DMS153 treated with DMSO at 0.1 percent for 48 hours (cell line): ENCODE measurements at regions not wholly inside any gene's neighbourhood (a gene's known extent, or its start where the extent isn't known, plus 50 kb on each side); places are given as distances from the start of the nearest gene placed in this dataset.
"Not testable (repeated sequence)": the region's sequence is repeated elsewhere in the genome, so short reads cannot be mapped to it uniquely, and the experiment has no call there.

Experiments
- DNase-seq: peaks from one replicate; lab custom pipeline; 2025; ENCODE audit not compliant: unreplicated experiment; lab: John Stamatoyannopoulos, UW

- DNase-seq = no peak
Measured at GRCh38 chr3:6640907-6641306, 220.0 kb upstream of the GRM7 start.

GRCh38 chr3:6644070-6644929 is 216.6 kb upstream of the GRM7 start:
- peak; percentile 38 for DNase-seq

GRCh38 chr3:6654670-6655069 is 206.2 kb upstream of the GRM7 start:
- no peak for DNase-seq

DNA sequence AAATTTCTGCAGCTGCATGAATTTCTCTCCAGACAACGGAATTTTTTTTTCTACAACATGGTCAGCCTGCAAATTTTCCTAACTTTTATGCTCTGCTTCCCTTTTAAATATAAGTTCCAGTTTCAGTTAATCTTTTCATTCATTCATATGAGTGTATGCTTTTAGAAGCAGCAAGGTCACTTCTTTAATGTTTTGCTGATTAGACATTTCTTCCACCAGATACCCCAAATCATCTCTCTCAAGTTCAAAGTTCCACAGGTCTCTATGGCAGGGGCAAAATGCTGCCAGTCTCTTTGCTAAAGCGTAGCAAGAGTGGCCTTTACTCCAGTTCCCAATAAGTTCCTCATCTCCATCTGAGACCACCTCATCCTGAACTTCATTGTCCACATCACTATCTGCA is 205.6 kb upstream of the GRM7 start:
- DNase-seq = no peak

- no peak for DNase-seq
Measured at GRCh38 chr3:6657591-6657990, 203.3 kb upstream of the GRM7 start.

GRCh38 chr3:6667354-6667753 is 193.6 kb upstream of the GRM7 start:
- no peak for DNase-seq

DNA sequence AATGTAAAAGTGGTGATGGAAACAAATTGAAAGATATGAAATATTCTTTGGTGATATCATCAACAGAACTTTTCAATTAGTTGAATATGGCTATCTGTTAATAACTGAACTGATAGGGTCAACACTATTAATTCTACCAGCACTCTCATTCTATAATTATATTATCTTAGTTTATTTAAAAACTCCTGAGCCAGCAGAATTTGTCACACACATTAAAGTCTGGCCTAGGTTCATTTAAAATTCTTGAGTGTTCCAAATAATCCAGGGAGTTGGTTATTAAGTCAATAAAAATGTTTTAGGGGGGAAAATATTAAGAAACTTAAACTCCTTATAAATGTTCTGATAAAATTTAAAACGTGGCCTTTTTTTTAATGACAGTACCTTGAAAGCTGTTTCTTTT is 189.6 kb upstream of the GRM7 start:
- DNase-seq = no peak

GRCh38 chr3:6679510-6679909 is 181.4 kb upstream of the GRM7 start:
- no peak for DNase-seq

GRCh38 chr3:6680119-6680806 is 180.7 kb upstream of the GRM7 start:
- no peak for DNase-seq

- DNase-seq = no peak
Measured at GRCh38 chr3:6697285-6697684, 163.6 kb upstream of the GRM7 start.

GRCh38 chr3:6697722-6698121 is 163.2 kb upstream of the GRM7 start:
- peak; percentile 2 for DNase-seq

DNA sequence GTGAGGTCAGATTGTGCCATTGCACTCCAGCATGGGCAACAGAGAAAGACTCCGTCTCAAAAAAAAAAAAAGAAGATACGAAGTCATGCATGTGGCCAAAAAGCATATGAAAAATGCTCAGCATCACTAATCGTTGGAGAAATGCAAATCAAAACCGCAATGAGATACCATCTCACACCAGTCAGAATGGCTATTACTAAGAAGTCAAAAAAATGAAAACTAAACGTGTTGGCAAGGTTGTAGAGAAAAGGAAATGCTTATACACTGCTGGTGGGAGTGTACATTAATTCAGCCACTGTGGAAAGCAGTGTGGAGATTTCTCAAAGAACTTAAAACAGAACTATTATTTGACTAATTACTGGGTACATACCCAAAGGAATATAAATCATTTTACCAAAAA is 156.1 kb upstream of the GRM7 start:
- not testable (repeated sequence) for DNase-seq

DNA sequence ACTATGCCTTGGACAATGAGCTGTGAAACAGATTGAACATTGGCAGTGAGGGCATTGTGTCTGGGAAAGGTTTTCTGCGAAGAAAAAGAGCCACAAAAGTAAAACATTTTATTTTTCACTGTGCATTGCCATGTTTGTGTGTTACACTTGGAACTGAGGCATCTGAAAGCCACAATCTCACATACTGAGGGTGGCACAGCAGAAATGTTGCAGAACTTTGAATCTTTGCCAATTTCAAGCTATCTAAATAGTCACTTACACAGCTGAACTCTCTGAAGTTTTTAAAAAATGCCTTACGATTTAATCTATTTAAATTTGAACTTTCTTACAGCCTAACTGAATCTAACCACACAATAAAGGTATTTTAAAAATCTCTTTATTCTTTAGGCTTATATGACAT is 154.1 kb upstream of the GRM7 start:
- DNase-seq = no peak

DNA sequence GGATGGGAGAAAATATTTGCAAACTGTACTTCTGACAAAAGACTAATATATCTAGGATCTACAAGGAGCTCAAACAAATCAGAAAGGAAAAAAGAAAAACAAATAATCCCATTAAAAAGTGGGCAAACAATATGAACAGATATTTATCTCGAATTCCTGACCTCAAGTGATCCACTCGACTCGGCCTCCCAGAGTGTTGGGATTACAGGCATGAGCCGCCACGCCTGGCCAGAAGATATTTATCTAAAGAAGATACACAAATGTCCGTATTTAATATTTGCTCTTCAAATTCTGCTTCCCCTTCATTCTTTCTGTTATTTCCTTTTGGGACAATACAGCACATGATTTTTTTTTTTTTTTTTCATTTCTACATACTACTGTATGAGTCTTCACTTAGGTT is 151.7 kb upstream of the GRM7 start:
- no peak for DNase-seq

DNA sequence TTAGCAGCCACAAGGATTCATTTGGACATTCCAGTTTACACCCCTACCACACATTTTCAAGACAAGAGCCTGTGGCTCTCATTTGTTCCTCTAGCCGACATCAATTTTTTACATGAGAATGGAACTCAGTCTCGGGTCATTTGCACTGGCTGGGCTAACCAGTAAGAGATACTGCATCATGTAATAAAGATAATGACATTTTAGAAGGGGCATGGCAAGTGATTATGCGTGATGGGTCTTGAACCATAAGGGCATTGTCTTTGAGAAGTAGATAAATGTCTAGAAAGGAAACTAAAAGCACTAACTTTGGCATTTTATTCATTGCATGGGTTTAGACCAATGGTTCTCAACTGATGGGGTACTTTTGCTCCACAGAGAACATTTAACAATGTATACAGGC is 146.0 kb upstream of the GRM7 start:
- DNase-seq = no peak

DNA sequence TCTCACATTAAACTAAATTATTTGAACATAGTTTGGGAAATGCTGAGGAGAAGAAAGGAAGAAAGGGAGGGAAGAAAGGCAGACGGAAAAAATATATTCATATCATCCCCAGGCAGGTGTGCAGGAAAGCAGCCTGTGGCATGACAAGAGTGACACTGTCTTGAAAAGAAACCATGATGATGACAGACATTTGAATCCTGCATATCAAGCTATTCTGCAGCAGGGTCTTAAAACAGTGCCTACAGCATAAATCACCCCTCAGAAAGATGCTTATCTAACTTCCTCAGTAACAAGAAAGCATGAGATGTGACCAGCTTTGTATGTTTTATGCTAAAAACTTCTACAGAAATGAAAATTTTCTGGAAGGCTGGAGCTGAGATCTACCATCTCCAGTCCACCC is 144.5 kb upstream of the GRM7 start:
- no peak for DNase-seq

DNA sequence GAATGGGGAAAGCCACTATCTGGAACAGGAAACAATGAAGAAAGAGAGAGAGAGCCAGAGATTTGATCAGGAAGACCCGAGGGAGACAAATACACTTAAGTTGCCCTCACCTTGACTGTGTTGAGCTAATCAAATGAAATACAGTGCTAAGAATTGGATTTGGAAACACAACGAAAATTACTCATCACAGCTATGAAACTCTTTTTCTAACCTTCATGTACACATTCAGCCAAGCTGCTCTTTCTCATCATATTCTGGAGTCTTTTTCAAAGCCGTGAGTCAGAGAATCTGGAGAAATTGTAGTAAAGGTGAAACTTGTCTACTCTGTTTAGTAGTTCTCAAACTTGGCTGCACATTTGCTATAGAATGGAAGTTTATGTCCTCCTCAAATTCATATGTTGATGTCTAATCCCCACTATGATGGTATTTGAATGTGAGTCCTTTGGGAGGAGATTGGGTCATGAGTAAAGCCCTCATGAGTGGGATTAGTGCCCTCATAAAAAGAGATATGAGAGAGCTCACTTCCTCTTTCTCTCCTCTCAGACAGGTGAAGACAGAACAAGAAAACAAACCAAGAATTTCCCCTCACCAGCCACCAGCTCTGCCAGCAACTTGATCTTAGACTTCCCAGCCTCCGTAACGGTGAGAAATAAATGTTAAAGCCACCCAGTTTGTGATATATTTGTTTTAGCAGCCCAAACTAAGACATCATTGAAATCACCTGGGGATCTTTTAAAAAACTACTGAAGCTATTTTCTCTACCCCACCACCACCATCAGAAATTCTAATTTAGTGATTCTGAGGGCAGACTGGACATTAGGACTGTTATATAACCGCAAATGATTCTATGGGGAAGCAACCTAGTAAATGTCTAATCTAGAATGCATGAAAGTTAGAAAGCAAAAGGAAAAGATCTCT is 143.6 kb upstream of the GRM7 start:
- DNase-seq = no peak

DNA sequence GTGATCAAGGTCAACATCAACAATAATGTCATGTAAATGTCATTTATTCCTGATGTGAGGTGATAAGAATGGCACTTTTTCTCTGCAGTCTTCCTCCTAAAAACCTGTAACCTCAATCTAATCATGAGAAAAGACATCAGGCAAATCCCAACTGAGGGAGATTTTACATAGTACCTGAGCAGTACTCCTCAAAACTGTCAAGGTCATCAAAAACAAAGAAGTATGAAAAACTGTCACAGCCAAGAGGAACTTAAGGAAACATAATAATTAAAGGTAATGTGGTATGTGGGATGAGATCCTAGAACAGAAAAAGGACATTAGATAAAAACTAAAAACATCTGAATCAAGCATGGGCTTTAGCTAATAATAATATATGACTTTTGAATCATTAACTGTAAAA is 140.9 kb upstream of the GRM7 start:
- DNase-seq = no peak

DNA sequence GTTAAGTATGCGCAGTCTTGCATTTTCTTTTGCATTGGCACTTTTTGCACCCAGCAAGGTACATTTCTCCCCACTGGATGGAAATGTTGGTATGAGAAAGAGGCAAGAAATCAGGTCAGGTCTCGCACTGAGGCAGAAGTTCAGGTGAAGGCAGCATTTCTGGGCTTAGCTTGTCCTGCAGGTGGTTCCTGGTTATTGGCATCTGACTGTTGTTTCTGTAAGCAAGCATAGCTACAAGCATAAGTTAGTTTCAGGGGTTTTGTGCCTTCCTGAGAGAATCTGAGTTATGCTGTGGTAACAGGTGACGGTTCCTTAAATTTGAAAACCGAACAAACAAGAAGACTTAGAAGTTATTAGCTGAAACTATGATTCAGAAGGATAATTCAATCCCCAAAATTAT is 139.4 kb upstream of the GRM7 start:
- DNase-seq = no peak

DNA sequence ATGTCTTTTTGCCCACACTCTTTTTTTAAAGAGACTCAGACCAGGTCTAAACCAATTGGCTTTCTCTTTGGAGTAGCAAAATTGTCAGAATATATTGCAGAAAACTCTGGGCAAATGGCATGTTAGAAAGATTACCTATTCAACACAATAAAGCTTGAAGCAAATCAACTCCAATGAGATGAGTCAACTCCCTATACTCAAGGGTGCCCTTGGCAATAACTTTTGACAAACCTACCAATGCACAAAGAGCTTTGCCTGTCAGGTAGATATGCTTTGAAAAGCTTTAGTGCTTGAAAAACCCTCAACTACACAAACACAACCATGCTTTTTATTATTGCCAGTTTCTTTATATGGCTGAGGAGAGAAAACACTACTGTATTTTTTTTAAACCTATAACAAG is 137.7 kb upstream of the GRM7 start:
- no peak for DNase-seq

DNA sequence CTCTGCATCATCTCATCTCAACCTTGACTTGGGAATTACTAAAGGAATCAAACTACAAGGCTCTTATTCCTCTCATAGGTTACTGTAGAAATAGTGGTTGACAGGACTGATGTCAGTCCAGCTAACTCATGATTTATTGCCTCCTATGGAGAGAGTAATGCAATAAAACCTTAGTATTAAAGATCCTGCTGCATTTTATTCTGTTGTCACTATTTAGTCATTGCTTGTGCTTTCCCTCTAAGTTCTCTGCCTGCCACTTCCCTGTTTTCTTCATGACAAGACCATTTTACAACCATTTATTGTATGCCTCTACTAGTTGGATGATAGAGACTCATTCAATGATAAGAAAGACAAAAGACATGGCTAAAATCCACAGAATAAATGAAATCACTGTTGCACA is 134.1 kb upstream of the GRM7 start:
- DNase-seq = no peak

DNA sequence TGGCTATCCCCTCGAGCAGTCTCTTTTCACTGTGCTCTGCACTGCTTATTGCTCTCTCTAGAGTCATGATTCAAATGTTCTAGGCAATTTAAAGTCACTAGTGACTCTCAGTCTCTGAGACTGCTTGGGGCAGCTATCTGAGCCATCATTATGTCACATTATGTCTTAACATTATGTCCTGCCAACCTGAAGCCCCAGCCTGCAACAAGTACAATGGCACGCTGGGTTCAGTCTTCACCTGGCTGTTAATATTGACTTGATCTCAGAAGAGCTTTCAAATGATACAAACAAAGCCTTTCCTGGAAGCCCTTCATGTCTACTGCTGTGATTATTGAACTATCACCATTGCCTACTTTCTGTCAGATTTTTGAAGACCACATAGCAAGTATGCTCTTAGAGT is 128.1 kb upstream of the GRM7 start:
- no peak for DNase-seq
